ENCODE measurements at regions not wholly inside any gene's neighbourhood (a gene's known extent, or its start where the extent isn't known, plus 50 kb on each side); places are given as distances from the start of the nearest gene placed in this dataset.

GRCh38 chr11:104663190-104664140 lies 234.8 kb downstream of the CASP12 start:
- no peaks in the 10 kb centered on the region for H3K9me3 ChIP-seq
- no peaks in the 10 kb centered on the region for H3K36me3 ChIP-seq
- in situ Hi-C loops (cut with MboI; ENCODE audit: low sequenced_read_pairs in 4 of 4) = no loop called here
- TF ChIP-seq CTCF (IDR thresholded peaks at IDR 0.05 in 4 of 5, conservative IDR thresholded peaks at IDR 0.05 in 1 of 5) (no peak), POLR2A (IDR thresholded peaks at IDR 0.05) (no peak)
- H3K4me1 ChIP-seq = no peaks in the 10 kb centered on the region
- DNase-seq (no peak), ATAC-seq (no peak)
- H3K4me3 ChIP-seq = no peak overlapping the region
- no peaks in the 10 kb centered on the region for H3K27me3 ChIP-seq
- H3K27ac ChIP-seq = no peak overlapping the region
- intact Hi-C loops (cut with DNase I; ENCODE audit: low total_unique reads) = no loop called here

- H3K4me3 ChIP-seq = no peak overlapping the region
- no peaks in the 10 kb centered on the region for H3K4me1 ChIP-seq
- in situ Hi-C loops (cut with MboI; ENCODE audit: low sequenced_read_pairs in 4 of 4) (no loop called here), intact Hi-C loops (cut with DNase I; ENCODE audit: low total_unique reads) (no loop called here)
- ATAC-seq = no peak
- H3K36me3 ChIP-seq = no peaks in the 10 kb centered on the region
- no peak for DNase-seq
- no peak for TF ChIP-seq POLR2A (IDR thresholded peaks at IDR 0.05)
- TF ChIP-seq CTCF (IDR thresholded peaks at IDR 0.05 in 4 of 5, conservative IDR thresholded peaks at IDR 0.05 in 1 of 5) = no peak
- H3K9me3 ChIP-seq = no peaks in the 10 kb centered on the region
- H3K27me3 ChIP-seq = no peaks in the 10 kb centered on the region
- H3K27ac ChIP-seq = no peak overlapping the region
Observed at GRCh38 chr11:104661901-104662300, 236.4 kb downstream of the CASP12 start.

GRCh38 chr11:104661471-104661870 lies 236.8 kb downstream of the CASP12 start:
- Histone ChIP-seq H3K27me3 (no peaks in the 10 kb centered on the region), H3K4me3 (no peak overlapping the region), H3K9me3 (no peaks in the 10 kb centered on the region), H3K36me3 (no peaks in the 10 kb centered on the region), H3K27ac (no peak overlapping the region), H3K4me1 (no peaks in the 10 kb centered on the region)
- ATAC-seq (no peak), DNase-seq (no peak)
- in situ Hi-C loops (cut with MboI; ENCODE audit: low sequenced_read_pairs in 4 of 4) = no loop called here
- no peak for TF ChIP-seq CTCF (IDR thresholded peaks at IDR 0.05 in 4 of 5, conservative IDR thresholded peaks at IDR 0.05 in 1 of 5)
- TF ChIP-seq POLR2A (IDR thresholded peaks at IDR 0.05) = no peak
- intact Hi-C loops (cut with DNase I; ENCODE audit: low total_unique reads) = no loop called here

GRCh38 chr11:104658177-104658576 lies 240.1 kb downstream of the CASP12 start:
- intact Hi-C loops (cut with DNase I; ENCODE audit: low total_unique reads) = no loop called here
- ATAC-seq = no peak

More at GRCh38 chr11:104658177-104658576, 240.1 kb downstream of the CASP12 start:
- no peaks in the 10 kb centered on the region for H3K4me1 ChIP-seq
- no peak for DNase-seq
- TF ChIP-seq POLR2A (IDR thresholded peaks at IDR 0.05) = no peak
- TF ChIP-seq CTCF (IDR thresholded peaks at IDR 0.05 in 4 of 5, conservative IDR thresholded peaks at IDR 0.05 in 1 of 5) = no peak
- H3K4me3 ChIP-seq = no peak overlapping the region
- in situ Hi-C loops (cut with MboI; ENCODE audit: low sequenced_read_pairs in 4 of 4) = no loop called here
- no peak overlapping the region for H3K27ac ChIP-seq
- H3K27me3 ChIP-seq = no peaks in the 10 kb centered on the region
- no peaks in the 10 kb centered on the region for H3K36me3 ChIP-seq
- no peaks in the 10 kb centered on the region for H3K9me3 ChIP-seq
